GM21737 (cell line): ENCODE measurements at regions not wholly inside any gene's neighbourhood (a gene's known extent, or its start where the extent isn't known, plus 50 kb on each side); places are given as distances from the start of the nearest gene placed in this dataset.
A peak's percentile ranks its signal among the peaks of the same experiment; 100 is the strongest.

Experiments used
- ATAC-seq: cut with Tn5 transposase; IDR thresholded peaks from one replicate; pipeline ENCODE4 v1.9.1; 2021; ENCODE audit warnings: mild to moderate bottlenecking, moderate library complexity; ENCODE audit not compliant: unreplicated experiment

- ATAC-seq, result no peak
Measured at GRCh38 chr9:99361817-99362216, 139.7 kb downstream of the SEC61B start.

GRCh38 chr9:99362321-99362720 is 140.2 kb downstream of the SEC61B start:
- ATAC-seq, result no peak

- ATAC-seq, result no peak
Measured at GRCh38 chr9:99363509-99363908, 141.4 kb downstream of the SEC61B start.

- no peak for ATAC-seq
Measured at GRCh38 chr9:99365233-99365980, 143.3 kb downstream of the SEC61B start.

- no peak for ATAC-seq
Measured at GRCh38 chr9:99366183-99366582, 144.1 kb downstream of the SEC61B start.

- no peak for ATAC-seq
Measured at GRCh38 chr9:99366621-99367020, 144.5 kb downstream of the SEC61B start.

- peak; percentile 53 for ATAC-seq
Measured at GRCh38 chr9:99368341-99369326, 146.6 kb downstream of the SEC61B start.

GRCh38 chr9:99369327-99369722 is 147.2 kb downstream of the SEC61B start:
- no peak for ATAC-seq

- no peak for ATAC-seq
Measured at GRCh38 chr9:99370376-99370775, 148.3 kb downstream of the SEC61B start.

GRCh38 chr9:99371376-99371775 is 149.3 kb downstream of the SEC61B start:
- ATAC-seq, result no peak

- no peak for ATAC-seq
Measured at GRCh38 chr9:99373912-99374311, 151.8 kb downstream of the SEC61B start.

- no peak for ATAC-seq
Measured at GRCh38 chr9:99374793-99375192, 152.7 kb downstream of the SEC61B start.

GRCh38 chr9:99375481-99375880 is 153.4 kb downstream of the SEC61B start:
- ATAC-seq, result no peak

- no peak for ATAC-seq
Measured at GRCh38 chr9:99377790-99378775, 156.0 kb downstream of the SEC61B start.

- ATAC-seq, result no peak
Measured at GRCh38 chr9:99383536-99383935, 161.5 kb downstream of the SEC61B start.

GRCh38 chr9:99385215-99385614 is 163.1 kb downstream of the SEC61B start:
- ATAC-seq, result no peak

GRCh38 chr9:99385814-99386279 is 163.8 kb downstream of the SEC61B start:
- ATAC-seq, result no peak

GRCh38 chr9:99387431-99387830 is 165.3 kb downstream of the SEC61B start:
- ATAC-seq, result no peak

GRCh38 chr9:99389087-99390033 is 167.3 kb downstream of the SEC61B start:
- no peak for ATAC-seq
